ENCODE measurements at regions not wholly inside any gene's neighbourhood (a gene's known extent, or its start where the extent isn't known, plus 50 kb on each side); places are given as distances from the start of the nearest gene placed in this dataset.
"Not testable (repeated sequence)": the region's sequence is repeated elsewhere in the genome, so short reads cannot be mapped to it uniquely, and the experiment has no call there.

DNA sequence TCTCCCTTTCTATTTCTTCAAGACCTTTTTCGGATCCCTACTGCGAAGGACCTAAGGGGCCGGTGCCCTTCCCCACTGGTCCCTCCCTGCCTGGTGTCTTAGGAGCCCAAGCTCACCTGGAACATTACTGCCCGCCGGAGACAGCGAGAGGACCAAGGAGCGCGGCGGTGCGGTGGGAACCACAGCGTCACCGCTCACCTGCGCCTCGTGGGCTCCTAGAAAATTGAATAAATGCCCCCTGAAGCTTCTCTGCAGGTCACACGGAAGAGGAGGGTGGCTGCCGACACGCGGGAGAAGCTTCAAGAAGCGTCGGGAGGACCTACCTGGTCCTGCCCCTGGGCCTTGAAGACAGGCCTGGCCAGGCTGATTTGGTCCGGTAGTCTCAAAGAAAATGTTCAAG, 65.2 kb downstream of the PPIAL4A start:
- TF ChIP-seq, protein P1, sequence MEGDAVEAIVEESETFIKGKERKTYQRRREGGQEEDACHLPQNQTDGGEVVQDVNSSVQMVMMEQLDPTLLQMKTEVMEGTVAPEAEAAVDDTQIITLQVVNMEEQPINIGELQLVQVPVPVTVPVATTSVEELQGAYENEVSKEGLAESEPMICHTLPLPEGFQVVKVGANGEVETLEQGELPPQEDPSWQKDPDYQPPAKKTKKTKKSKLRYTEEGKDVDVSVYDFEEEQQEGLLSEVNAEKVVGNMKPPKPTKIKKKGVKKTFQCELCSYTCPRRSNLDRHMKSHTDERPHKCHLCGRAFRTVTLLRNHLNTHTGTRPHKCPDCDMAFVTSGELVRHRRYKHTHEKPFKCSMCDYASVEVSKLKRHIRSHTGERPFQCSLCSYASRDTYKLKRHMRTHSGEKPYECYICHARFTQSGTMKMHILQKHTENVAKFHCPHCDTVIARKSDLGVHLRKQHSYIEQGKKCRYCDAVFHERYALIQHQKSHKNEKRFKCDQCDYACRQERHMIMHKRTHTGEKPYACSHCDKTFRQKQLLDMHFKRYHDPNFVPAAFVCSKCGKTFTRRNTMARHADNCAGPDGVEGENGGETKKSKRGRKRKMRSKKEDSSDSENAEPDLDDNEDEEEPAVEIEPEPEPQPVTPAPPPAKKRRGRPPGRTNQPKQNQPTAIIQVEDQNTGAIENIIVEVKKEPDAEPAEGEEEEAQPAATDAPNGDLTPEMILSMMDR (IDR thresholded peaks at IDR 0.05) = no peak
- DNase-seq = no peak

GRCh38 chr1:120955961-120956360, 66.4 kb downstream of the PPIAL4A start:
- H3K27ac ChIP-seq; H3K4me1 ChIP-seq; H3K4me3 ChIP-seq; intact Hi-C loops (cut with DNase I); H3K27me3 ChIP-seq; DNase-seq; H3K36me3 ChIP-seq; H3K9me3 ChIP-seq; ATAC-seq: not testable (repeated sequence)

More for the DNA sequence above, 65.2 kb downstream of the PPIAL4A start:
- intact Hi-C loops (cut with DNase I) = no loop called here
- Histone ChIP-seq H3K9me3 (no peaks in the 10 kb centered on the region), H3K4me1 (no peaks in the 10 kb centered on the region), H3K4me3 (no peak overlapping the region), H3K27me3 (no peaks in the 10 kb centered on the region), H3K36me3 (no peaks in the 10 kb centered on the region), H3K27ac (no peak overlapping the region)
- ATAC-seq = no peak

GRCh38 chr1:120966018-120966417, 76.4 kb downstream of the PPIAL4A start:
- H3K4me1 ChIP-seq, DNase-seq: not testable (repeated sequence)

DNA sequence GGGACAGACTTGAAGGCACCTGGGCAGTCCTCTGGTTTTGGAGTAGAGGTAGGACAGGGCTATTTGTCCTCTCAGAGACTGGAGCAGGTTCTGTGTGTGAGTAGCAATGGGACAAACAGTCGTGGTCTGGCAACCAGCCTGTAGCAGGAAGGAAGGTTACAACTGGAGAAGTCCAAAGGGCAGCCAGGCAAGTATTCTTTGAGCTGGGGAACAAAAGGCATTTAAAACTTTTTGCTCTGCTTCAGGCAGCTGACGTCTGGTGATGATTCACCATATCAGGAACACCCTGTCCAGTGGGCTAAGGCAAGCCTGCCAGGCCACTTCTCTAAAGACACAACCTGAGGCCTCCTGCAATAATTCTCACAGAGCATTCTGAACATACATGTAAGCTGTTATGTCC, 83.3 kb downstream of the PPIAL4A start:
- H3K36me3 ChIP-seq; H3K27ac ChIP-seq; H3K4me3 ChIP-seq; DNase-seq; H3K4me1 ChIP-seq; H3K9me3 ChIP-seq; intact Hi-C loops (cut with DNase I); H3K27me3 ChIP-seq: not testable (repeated sequence)
- peak; percentile 87 for ATAC-seq

More at GRCh38 chr1:120966018-120966417, 76.4 kb downstream of the PPIAL4A start:
- H3K9me3 ChIP-seq; ATAC-seq; H3K36me3 ChIP-seq; H3K27me3 ChIP-seq; H3K4me3 ChIP-seq; H3K27ac ChIP-seq; intact Hi-C loops (cut with DNase I): not testable (repeated sequence)

- H3K9me3 ChIP-seq; DNase-seq; H3K36me3 ChIP-seq; H3K27ac ChIP-seq; ATAC-seq; intact Hi-C loops (cut with DNase I); H3K27me3 ChIP-seq; H3K4me1 ChIP-seq; H3K4me3 ChIP-seq: not testable (repeated sequence)
Observed at GRCh38 chr1:120973836-120974235, 84.3 kb downstream of the PPIAL4A start.

DNA sequence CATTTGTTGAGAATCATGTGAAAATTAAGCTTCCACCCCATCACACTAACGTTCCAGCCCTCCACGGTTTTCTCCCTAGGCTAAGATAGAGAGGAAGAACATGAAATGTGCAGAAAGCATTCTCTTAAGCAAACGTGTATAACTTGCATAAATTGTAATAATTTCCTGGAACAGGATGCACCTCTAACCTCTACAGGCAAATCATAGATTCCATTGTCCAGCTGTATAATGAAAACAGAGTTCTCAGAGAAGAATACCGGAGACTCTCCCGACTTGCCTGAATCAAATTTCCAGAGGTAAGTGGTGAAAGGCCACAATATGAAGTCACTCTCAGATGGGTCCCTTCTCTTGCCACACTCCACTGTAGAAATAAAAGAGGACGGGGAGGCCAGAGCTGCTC, 87.7 kb downstream of the PPIAL4A start:
- ATAC-seq; H3K27ac ChIP-seq; H3K27me3 ChIP-seq; H3K4me1 ChIP-seq; H3K9me3 ChIP-seq; H3K36me3 ChIP-seq; intact Hi-C loops (cut with DNase I); DNase-seq; H3K4me3 ChIP-seq: not testable (repeated sequence)

- H3K4me3 ChIP-seq; intact Hi-C loops (cut with DNase I); H3K27ac ChIP-seq; ATAC-seq; H3K9me3 ChIP-seq; H3K27me3 ChIP-seq; H3K36me3 ChIP-seq; H3K4me1 ChIP-seq; DNase-seq: not testable (repeated sequence)
Observed at GRCh38 chr1:120981489-120982094, 92.0 kb downstream of the PPIAL4A start.

GRCh38 chr1:120994614-120995013, 105.0 kb downstream of the PPIAL4A start:
- H3K4me1 ChIP-seq; H3K36me3 ChIP-seq; ATAC-seq; H3K9me3 ChIP-seq; DNase-seq; H3K4me3 ChIP-seq; H3K27me3 ChIP-seq; H3K27ac ChIP-seq; intact Hi-C loops (cut with DNase I): not testable (repeated sequence)

DNA sequence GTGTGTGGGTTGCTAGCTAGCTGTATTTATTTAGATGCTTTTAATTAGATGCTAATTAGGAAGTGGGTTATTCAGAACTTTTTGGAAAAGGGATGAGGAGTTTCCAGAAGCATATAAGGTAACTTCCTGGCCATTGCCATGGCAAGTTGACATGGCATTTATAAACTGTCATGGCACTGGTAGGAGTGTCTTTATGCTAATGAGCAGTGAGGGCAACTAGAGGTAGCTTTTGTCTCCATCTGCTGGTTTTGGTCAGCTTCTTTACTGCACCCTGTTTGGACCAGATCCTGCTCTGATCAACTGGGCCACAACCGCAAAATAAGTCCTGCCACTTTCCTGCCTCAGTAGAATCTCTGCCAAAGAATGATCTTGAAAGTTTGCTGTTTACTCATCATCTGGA, 105.5 kb downstream of the PPIAL4A start:
- H3K4me1 ChIP-seq; DNase-seq; intact Hi-C loops (cut with DNase I); H3K4me3 ChIP-seq; H3K36me3 ChIP-seq; H3K9me3 ChIP-seq; H3K27ac ChIP-seq; H3K27me3 ChIP-seq: not testable (repeated sequence)
- peak; percentile 95 for ATAC-seq

GRCh38 chr1:121001090-121001726, 111.6 kb downstream of the PPIAL4A start:
- ATAC-seq; H3K27me3 ChIP-seq; H3K36me3 ChIP-seq; H3K9me3 ChIP-seq; H3K4me3 ChIP-seq; H3K27ac ChIP-seq; H3K4me1 ChIP-seq; intact Hi-C loops (cut with DNase I); DNase-seq: not testable (repeated sequence)

DNA sequence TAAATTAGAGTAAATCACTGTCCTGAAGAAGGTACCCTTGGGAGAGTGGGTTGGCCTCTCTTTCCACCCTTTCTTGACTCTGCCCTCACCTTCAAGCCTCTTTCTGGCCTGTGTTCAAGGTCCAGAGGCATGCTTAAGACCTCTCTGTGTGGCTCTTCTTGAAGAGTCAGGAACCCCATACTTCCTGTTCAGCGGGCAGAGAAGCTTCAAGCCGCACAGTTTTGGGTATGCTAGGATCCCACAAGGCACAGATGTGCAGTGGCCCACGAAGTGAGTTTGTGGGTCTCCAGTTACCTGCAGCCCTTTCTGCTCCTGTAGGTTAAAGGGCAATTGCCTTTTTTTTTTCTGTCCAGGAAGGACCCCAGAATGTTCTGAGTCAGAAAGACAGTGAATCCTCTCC, 113.7 kb downstream of the PPIAL4A start:
- H3K36me3 ChIP-seq; H3K4me1 ChIP-seq; ATAC-seq; H3K27ac ChIP-seq; H3K27me3 ChIP-seq; H3K4me3 ChIP-seq; intact Hi-C loops (cut with DNase I); DNase-seq; H3K9me3 ChIP-seq: not testable (repeated sequence)

GRCh38 chr1:121006826-121007225, 117.3 kb downstream of the PPIAL4A start:
- H3K9me3 ChIP-seq; ATAC-seq; H3K27ac ChIP-seq; intact Hi-C loops (cut with DNase I); H3K4me1 ChIP-seq; H3K27me3 ChIP-seq; H3K36me3 ChIP-seq; H3K4me3 ChIP-seq; DNase-seq: not testable (repeated sequence)

- H3K4me3 ChIP-seq; ATAC-seq; H3K9me3 ChIP-seq; intact Hi-C loops (cut with DNase I); H3K27ac ChIP-seq; DNase-seq; H3K36me3 ChIP-seq; H3K27me3 ChIP-seq; H3K4me1 ChIP-seq: not testable (repeated sequence)
Observed at GRCh38 chr1:121007755-121008154, 118.2 kb downstream of the PPIAL4A start.
